Suppressor macrophage (primary cell): ENCODE measurements at regions not wholly inside any gene's neighbourhood (a gene's known extent, or its start where the extent isn't known, plus 50 kb on each side); places are given as distances from the start of the nearest gene placed in this dataset.
A peak's percentile ranks its signal among the peaks of the same experiment; 100 is the strongest.

ENCODE experiments used
- DNase-seq, 4 experiments: peaks; one replicate each; pipeline ENCODE4 v3.0.0-alpha.2; 2020 to 2022

- no peak for DNase-seq
Measured at GRCh38 chr20:24817351-24817750, 131.7 kb upstream of the CST7 start.

DNA sequence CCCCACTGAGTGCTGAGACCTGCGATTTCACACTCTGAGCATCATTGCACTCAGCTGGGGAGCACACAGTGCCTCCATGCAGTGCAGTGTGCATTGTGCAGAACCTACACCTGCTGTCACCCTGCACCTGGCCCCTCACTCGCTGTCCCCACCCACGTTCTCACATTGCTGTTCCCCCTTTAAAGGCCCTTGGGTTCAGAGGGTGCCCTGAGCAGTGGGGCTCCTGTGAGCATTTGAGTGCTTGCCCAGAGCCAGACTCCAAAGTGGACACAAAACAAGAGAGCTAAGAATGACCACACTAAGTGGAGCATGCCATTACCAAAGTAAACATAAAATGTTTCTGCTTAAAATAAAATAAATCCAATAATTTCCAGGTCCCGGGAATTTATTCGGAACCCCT lies 131.0 kb upstream of the CST7 start:
- DNase-seq = no peak

DNA sequence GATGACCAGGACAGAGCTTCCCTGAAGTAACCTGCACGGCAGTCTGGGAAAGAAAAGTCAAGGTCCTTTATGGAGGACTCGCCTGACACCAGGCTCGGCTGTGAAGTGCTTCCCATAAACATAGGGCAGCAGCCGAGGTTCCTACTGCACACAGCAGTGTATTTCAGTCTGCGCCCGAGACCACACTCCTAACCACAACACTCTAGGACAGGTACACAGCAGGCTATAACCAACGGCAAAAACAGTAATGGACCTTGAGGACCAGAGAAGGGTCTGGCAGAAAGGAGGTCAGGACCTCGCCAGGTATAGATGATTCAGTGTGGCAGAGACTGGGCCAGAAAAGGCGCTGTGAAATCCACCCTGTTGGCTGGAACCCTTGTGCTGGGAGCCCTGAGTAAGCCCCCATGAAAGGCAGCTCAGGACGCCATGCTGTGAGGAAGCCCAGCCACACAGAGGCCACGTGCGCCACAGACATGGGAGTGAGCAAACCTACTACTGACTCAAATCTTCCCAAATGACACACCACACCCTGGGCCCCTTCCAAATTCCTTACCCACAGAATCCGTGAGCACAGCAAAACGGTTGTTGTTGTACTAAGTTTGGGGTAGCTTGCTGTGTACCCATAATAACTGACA lies 129.6 kb upstream of the CST7 start:
- no peak for DNase-seq

- no peak for DNase-seq
Measured at GRCh38 chr20:24820345-24820744, 128.7 kb upstream of the CST7 start.

DNA sequence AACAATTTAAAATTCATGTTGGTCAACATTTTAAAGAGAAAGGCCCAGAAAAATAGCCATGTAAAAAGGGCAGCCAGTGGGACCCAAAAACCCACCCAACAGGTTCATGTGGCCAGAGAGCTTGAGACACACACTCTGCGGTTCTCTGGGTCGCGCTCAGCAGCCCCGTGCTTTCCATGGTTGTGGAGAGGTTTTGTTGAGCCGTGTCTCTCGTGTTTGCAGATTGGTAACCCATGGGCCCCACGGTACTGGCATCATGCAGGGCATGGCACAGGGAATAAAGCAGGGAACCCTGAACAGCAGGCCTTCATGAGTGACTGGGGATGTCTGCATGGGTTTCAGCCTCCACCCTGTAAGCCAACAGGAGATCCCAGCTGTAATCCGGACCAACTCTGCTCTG lies 127.7 kb upstream of the CST7 start:
- no peak for DNase-seq

GRCh38 chr20:24823176-24823784 lies 125.8 kb upstream of the CST7 start:
- DNase-seq = no peak

DNA sequence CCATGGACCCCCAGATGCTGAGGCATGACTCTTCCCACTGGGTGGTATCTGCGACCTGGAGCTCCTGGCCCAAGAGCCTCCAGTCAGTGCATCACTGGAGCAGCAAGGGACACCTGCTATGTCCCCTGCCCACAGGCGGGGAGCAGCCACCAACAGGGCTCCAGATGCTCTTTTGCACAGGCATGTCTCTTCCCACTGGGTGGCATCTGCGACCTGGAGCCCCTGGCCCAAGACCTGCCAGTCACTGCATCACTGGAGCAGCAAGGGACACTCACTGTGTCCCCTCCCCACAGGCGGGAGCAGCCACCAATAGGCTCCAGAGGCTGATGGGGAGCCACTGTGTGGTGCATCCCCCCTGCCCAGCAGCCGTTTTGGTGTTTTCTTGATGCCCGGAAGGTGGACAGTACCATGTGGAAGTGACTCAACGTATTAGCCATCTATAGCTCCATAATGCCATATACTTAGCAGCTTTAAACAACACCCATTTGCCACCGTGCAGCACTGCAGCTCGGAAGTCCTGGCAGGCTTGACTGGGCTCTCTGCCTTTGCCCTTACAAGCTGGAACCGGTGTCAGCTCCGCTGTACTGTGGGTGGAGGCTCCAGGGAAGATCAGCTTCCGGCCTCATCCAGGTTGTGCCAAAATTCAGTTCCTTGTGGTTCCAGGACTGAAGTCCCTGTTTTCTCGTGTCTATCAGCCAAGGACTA lies 124.9 kb upstream of the CST7 start:
- no peak for DNase-seq

- DNase-seq = no peak
Measured at GRCh38 chr20:24825591-24825990, 123.5 kb upstream of the CST7 start.

DNA sequence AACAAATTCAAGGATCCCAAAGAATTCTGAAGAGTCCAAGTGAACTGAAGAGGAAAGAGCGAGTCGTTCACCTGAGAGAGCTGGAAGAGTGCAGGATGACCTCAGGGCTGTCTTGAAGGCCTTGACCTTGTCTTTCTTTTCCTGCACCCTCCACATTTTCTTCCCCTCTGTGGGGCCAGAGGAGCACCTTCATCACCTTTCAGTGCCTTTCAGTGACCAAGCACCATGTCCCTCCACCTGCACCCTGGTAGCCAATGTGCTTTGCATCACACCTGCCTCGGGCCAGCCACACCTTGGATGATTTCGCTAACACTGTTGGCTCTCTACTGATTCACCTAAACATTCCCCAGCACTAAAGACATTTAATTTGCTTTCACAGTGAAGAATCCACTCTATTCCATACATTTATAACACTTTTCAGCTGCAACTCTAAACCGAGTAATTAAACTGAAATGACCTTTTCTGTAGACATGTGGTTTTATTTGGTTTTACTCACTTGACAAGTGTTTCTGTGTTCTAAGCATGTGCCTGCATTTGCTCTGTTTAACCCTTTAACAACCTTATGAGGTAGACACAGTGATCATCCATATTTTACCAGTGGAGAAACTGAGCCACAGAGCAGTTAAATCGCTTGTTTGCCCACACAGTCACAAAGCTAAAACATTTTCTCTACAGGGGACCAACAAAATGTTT lies 121.3 kb upstream of the CST7 start:
- DNase-seq = no peak

DNA sequence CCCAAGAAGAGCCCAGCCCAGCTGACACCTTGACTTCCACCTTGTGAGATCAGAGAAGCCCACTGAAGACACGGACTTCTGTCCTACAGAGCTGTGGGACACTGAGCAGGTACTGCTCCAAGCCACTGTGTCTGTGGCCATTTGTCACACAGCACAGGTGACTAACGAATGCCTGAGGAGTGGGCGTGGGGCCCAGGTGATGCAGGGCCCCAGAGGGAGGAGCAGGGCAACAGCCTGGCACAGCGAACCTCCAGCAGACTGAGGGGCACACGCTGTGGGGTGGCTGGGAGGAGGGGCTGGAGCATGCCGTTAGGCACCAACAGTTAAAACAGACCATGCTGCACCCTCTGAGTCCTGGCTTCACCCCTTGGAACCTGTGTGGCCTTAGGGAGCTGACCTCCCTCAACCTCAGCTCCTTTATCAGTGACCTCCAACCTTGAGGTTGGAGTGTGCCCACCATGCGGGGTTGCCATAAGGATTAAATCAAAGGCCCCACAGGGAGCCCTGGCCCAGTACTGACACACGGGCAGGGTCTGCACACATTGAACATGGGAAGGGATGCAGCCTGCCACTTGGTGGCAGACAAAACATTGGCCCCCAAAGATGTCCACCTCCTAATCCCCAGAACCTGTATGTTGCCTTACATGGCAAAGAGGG lies 119.9 kb upstream of the CST7 start:
- no peak for DNase-seq

- DNase-seq = no peak
Measured at GRCh38 chr20:24829649-24830370, 119.3 kb upstream of the CST7 start.

DNA sequence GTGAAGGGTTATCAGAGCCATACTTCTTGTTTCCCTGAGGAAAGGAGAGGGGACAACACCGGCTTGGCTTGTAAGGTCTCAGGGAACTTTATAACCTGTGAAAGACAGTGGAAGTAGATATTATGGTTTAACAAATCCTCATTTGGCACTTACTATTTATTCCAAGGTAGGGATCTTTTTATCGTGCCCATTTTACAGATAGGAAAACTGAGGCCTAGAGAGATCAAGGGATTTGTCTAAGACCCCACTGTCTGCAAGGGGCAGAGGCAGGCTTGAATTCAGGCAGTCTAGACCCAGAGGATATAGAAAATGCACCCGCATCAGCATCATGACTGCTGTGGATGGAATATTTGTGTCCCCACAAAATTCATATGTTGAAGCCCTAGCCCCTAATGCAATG lies 118.4 kb upstream of the CST7 start:
- DNase-seq = no peak

- no peak for DNase-seq
Measured at GRCh38 chr20:24831232-24831631, 117.8 kb upstream of the CST7 start.

DNA sequence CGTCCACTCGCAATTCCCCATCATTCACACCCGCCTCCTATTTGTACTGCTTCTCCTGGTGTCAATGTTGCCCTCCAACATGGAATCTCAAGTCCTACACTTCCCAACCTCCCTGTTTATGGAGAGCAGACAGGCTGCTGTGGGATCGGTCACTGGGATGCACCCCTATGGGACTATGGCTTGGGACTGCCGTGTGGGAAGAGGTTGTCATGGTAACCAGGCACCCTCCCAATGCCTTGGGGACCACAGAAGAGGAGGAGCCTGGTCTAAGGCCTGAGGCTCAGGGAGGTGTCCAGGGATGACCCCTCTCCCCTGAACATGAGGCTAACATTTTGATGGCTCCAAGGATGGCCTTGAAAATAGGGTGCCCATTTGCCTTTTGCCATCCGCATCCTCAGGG lies 116.6 kb upstream of the CST7 start:
- DNase-seq = no peak

GRCh38 chr20:24833592-24833991 lies 115.5 kb upstream of the CST7 start:
- DNase-seq = no peak

DNA sequence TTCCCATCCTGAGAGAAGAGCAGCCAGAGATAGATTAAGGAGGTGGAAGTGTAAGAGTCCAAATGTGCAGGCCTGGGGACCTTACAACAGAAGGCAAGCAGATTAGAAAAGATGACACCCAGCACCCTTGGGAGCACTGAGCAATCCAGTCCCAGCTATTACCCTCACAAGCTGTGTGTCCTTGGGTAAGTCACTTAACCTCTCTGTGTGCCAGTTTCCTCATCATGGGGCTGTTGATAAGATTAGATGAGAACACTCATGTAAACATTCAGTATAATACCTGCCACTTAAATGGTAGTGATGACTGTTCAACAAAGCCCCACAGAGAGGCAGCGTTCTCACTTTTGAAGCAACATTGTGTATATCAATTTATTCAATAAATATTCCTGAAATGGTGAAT lies 114.8 kb upstream of the CST7 start:
- DNase-seq = no peak

DNA sequence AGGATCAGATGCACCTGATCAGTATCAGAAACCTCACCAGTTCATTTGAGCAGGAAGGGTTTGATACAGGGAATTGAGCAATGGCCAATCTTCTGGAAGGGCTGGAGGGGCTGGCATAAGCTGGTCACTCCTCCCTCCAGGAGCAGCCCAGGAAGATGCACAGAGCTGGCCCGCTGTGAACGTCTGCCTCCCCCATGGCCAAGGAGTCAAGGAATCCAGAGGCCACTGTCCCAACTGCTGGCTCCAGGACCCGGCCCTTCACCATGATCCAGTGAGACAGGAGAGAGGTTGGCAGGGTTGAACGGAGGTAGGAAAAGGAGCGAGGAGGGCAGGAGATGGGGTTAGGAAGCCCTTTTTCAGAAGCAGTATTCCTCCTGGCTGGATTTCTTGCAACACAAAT lies 113.9 kb upstream of the CST7 start:
- DNase-seq = no peak

DNA sequence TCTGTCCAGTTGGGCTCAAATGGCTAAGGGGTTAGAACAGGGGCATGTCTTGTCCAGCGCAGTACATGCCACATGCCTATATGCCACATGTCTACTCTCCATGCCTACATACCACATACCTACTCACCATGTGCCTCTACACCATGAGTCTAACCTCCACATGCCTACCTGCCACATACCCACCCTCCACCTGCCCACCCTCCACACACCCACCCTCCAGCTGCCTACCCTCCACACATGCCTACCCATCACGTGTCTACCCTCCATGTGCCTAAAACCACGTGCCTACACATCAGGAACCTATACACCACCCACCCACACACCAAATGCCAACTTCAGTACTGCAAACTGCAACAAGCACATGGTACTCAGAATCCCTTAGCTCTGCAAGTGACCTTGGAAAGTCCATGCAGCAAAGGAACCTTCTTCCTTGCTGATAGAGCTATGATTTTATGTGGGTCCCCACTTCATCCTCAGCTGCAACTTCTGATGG lies 113.0 kb upstream of the CST7 start:
- peak in 3 of 4 experiments; percentile 45 to 50 (median 49) for DNase-seq

- DNase-seq = peak; percentile 50 to 68 (median 54)
Measured at GRCh38 chr20:24836661-24837299, 112.3 kb upstream of the CST7 start.

DNA sequence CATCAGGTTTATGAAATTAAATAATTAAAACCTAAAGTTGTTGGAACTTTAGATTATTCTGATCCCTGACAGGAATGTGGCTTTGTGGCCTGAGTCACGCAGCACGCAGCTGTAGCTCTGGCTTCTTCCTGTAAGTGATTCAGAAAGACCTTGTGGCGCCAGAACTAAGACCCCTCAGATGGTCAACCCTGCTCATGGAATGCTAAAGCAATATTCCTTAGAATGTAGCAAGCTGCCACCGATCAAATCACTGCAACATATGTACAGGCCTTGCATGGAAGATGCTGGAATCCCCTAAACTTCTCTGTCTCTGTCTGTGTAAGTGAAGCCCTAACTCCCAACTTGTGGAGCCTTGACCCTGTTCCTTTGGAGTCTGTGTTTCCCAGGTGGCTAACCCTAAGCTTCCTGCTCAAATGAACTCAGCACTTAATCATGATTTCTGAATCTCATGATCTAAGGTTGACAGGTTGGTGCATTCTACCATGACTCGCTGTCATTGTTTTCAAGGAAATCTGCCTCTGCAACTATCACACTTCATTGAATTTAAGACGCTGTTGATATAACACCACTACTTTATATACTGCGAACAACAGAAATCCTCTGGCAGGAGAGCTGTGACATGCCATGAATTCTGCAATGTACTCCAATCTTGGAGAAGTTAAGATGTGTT lies 111.2 kb upstream of the CST7 start:
- no peak for DNase-seq
